Spleen (tissue), 11 donors: ENCODE measurements at regions not wholly inside any gene's neighbourhood (a gene's known extent, or its start where the extent isn't known, plus 50 kb on each side); places are given as distances from the start of the nearest gene placed in this dataset.

Source experiments
- DNase-seq: peaks from one replicate; pipeline ENCODE4 v3.0.0-alpha.2; 2020
- H3K27ac ChIP-seq, 8 donors: fragments of 200-600 bp; sonication (generic) in 7 of 8; 1 replicate in 4 of 8; 2 replicates in 4 of 8; pipeline versions ENCODE4 v1.5.0 to v1.8.0; 2016 to 2021; ENCODE audit warnings: inconsistent platforms in 4 of 8, mild to moderate bottlenecking in 4 of 8, moderate library complexity in 1 of 8
- H3K27me3 ChIP-seq, 7 donors: fragments of 200-600 bp; sonication (generic) in 6 of 7; replicated peaks in 1 of 7; 1 replicate in 4 of 7; 2 replicates in 3 of 7; pipeline versions ENCODE4 v1.5.0 to v1.8.0; 2016 to 2021; ENCODE audit warnings: inconsistent platforms in 3 of 7, mild to moderate bottlenecking in 1 of 7
- H3K36me3 ChIP-seq, 6 donors: fragments of 200-600 bp; sonication (generic) in 5 of 6; 1 replicate in 4 of 6; 2 replicates in 2 of 6; pipeline versions ENCODE4 v1.5.0 to v1.8.0; 2016 to 2021; ENCODE audit warnings: inconsistent platforms in 2 of 6
- H3K4me1 ChIP-seq, 6 donors: fragments of 200-600 bp; sonication (generic) in 5 of 6; 1 replicate in 3 of 6; 2 replicates in 3 of 6; pipeline versions ENCODE4 v1.5.0 to v1.8.0; 2016 to 2021; ENCODE audit warnings: inconsistent platforms in 3 of 6
- H3K4me3 ChIP-seq, 8 donors: fragments of 200-600 bp; sonication (generic) in 7 of 8; 1 replicate in 4 of 8; 2 replicates in 4 of 8; pipeline versions ENCODE4 v1.5.0 to v1.8.0; 2016 to 2021; ENCODE audit warnings: inconsistent platforms in 4 of 8, mild to moderate bottlenecking in 4 of 8, moderate library complexity in 2 of 8
- H3K9me3 ChIP-seq, 8 donors: fragments of 200-600 bp; sonication (generic) in 7 of 8; 1 replicate in 4 of 8; 2 replicates in 4 of 8; pipeline versions ENCODE4 v1.5.0 to v1.8.0; 2016 to 2021; ENCODE audit warnings: inconsistent platforms in 4 of 8
- POLR2A ChIP-seq, 3 donors: fragments of 450-650 bp; IDR thresholded peaks; one replicate each; pipeline ENCODE4 v1.5.1; 2017; ENCODE audit warnings: antibody characterized with exemption in 3 of 3, mild to moderate bottlenecking in 1 of 3
- POLR2AphosphoS5 ChIP-seq, 3 donors: sonication (generic); formaldehyde crosslinking; IDR thresholded peaks; one replicate each; pipeline ENCODE4 v1.5.1; 2017; ENCODE audit warnings: antibody characterized with exemption in 3 of 3
- WGBS, 5 donors: extraction: QIAGEN DNeasy Blood & Tissue Kit in 3 of 5; methylation state at CpG; one replicate each; pipeline versions ENCODE4 v1.1.5 to v1.1.7; 2013 to 2018; 5-methylcytosine and 5-hydroxymethylcytosine counted together
- intact Hi-C: fragments of 100-400 bp; cut with DNase I; formaldehyde crosslinking; loops from one replicate; pipeline ENCODE4 v1.15.0; 2023; ENCODE audit warnings: low total_unique reads
- TF ChIP-seq, protein P1 (sequence below), 11 experiments: fragments of 200-600 bp in 7 of 11; fragments of 450-650 bp in 4 of 11; sonication (generic) in 4 of 11; IDR thresholded peaks in 8 of 11; conservative IDR thresholded peaks in 3 of 11; 1 replicate in 7 of 11; 2 replicates in 4 of 11; pipeline versions ENCODE4 v1.4.0 to v1.8.0; 2016 to 2021; ENCODE audit warnings: antibody characterized with exemption in 11 of 11, inconsistent platforms in 4 of 11, mild to moderate bottlenecking in 1 of 11
- donor health status: healthy with polysubstance abuse.
- donor health status: DM: no; HTN: no; CAD: no; lungs with moderate emphysema.
- donor health status: DM: no; HTN: no; CAD: no.
- donor health status: Bipolar disorder and iron deficiency.
- donor health status: healthy.
- donor health status: DM: no; HTN: no; CAD: no.
- donor health status: DM: yes; HTN: yes; CAD: no.

DNA sequence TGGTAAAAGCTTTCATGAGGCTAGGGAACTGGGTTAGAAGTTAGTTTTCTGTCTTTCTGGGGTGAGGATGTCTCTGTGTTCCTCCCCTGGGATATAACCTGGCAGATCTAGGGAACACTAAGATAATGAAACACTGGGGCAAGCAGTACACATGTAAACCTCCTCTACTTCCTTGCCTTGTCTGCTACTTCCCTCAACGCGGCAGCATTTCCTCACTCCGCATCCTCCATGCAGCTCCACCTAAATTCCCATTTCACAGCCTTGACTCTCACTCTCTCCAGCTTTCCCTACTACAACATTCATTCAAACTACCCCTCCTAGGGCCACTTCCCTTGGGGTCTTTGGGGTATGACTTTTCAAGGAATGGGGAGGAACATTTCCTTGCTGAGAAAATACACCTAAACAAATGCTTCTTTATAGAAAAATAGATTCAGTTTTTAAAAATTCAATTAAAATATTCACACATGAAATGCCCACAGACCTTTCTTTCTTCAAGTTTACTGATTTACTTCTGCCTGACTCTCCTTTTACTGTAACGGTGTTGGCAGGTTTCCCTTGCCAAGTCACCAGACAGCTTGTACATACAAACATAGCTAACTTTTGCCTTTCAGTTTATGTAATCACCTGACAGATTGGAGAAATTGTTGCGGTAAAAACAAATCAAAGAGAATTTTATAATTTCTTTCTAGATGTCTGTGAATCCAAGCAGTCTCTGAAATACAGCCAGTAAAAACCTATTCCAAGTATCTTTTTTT lies 90.1 kb downstream of the TNFSF18 start:
- Histone ChIP-seq H3K9me3 (peaks cover 0 to 4% (median 0%) of the 10 kb centered on the region in 8 donors), H3K4me3 (no peak overlapping the region), H3K4me1 (no peaks in the 10 kb centered on the region), H3K27me3 (no peaks in the 10 kb centered on the region), H3K36me3 (no peaks in the 10 kb centered on the region), H3K27ac (no peak overlapping the region)
- WGBS, 5 donors, result 55 to 74% (median 63%) methylated on average over 5 of the region's 5 CpGs
- DNase-seq, result no peak
- intact Hi-C loops, result no loop called here
- TF ChIP-seq, protein P1, sequence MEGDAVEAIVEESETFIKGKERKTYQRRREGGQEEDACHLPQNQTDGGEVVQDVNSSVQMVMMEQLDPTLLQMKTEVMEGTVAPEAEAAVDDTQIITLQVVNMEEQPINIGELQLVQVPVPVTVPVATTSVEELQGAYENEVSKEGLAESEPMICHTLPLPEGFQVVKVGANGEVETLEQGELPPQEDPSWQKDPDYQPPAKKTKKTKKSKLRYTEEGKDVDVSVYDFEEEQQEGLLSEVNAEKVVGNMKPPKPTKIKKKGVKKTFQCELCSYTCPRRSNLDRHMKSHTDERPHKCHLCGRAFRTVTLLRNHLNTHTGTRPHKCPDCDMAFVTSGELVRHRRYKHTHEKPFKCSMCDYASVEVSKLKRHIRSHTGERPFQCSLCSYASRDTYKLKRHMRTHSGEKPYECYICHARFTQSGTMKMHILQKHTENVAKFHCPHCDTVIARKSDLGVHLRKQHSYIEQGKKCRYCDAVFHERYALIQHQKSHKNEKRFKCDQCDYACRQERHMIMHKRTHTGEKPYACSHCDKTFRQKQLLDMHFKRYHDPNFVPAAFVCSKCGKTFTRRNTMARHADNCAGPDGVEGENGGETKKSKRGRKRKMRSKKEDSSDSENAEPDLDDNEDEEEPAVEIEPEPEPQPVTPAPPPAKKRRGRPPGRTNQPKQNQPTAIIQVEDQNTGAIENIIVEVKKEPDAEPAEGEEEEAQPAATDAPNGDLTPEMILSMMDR (IDR thresholded peaks at IDR 0.05 in 8 of 11, conservative IDR thresholded peaks at IDR 0.05 in 3 of 11), result no peak
- no peak for TF ChIP-seq POLR2A (IDR thresholded peaks at IDR 0.05)
- TF ChIP-seq POLR2AphosphoS5 (IDR thresholded peaks at IDR 0.05), result no peak

GRCh38 chr1:172964864-172965263 lies 85.9 kb downstream of the TNFSF18 start:
- TF ChIP-seq POLR2AphosphoS5 (IDR thresholded peaks at IDR 0.05), result no peak
- TF ChIP-seq, protein P1 (IDR thresholded peaks at IDR 0.05 in 8 of 11, conservative IDR thresholded peaks at IDR 0.05 in 3 of 11), result no peak
- TF ChIP-seq POLR2A (IDR thresholded peaks at IDR 0.05), result no peak
- no peak overlapping the region for H3K4me3 ChIP-seq
- H3K4me1 ChIP-seq, result no peaks in the 10 kb centered on the region
- DNase-seq, result no peak
- peaks cover 0 to 4% (median 0%) of the 10 kb centered on the region in 8 donors for H3K9me3 ChIP-seq
- 93 to 100% (median 95%) methylated on average over 1 of the region's 1 CpG for WGBS, 5 donors
- intact Hi-C loops, result no loop called here
- H3K27ac ChIP-seq, result no peak overlapping the region
- H3K36me3 ChIP-seq, result no peaks in the 10 kb centered on the region
- H3K27me3 ChIP-seq, result no peaks in the 10 kb centered on the region

DNA sequence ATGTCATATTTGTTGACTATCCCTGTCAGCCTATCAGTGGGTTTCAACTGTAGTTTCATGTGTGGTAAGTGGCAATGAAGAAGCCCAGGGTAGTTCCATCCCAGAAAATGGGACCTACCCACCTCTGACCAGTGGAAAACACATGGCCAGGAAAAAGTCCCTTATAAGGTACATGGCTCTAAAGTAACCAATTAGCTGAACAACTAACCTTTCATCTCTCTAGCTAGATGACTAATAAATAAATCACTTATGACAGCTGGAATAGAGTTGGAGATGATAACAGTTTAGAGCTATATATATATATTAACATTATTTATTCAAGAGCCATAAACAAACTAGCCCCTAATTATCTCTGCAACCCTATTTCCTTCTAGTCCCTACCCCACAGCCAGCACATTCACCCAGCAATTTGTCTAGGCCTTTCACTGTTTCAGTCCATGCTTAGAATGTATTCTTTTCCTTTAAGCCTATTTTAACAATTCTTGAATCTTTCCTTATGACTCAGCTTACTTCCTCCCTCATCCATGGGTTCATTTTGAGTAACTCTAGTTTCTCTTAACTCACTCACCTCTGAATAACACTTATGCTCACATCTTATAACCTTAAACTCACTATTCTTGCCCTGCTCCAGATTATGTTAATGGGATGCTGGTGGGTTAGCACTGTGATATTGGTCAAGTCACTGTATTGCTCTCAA lies 83.7 kb downstream of the TNFSF18 start:
- intact Hi-C loops, result no loop called here
- Histone ChIP-seq H3K9me3 (peaks cover 0 to 4% (median 0%) of the 10 kb centered on the region in 8 donors), H3K4me3 (no peak overlapping the region), H3K27ac (no peak overlapping the region), H3K4me1 (no peaks in the 10 kb centered on the region), H3K36me3 (no peaks in the 10 kb centered on the region), H3K27me3 (no peaks in the 10 kb centered on the region)
- TF ChIP-seq POLR2AphosphoS5 (IDR thresholded peaks at IDR 0.05), result no peak
- TF ChIP-seq POLR2A (IDR thresholded peaks at IDR 0.05), result no peak
- TF ChIP-seq, protein P1 (IDR thresholded peaks at IDR 0.05 in 8 of 11, conservative IDR thresholded peaks at IDR 0.05 in 3 of 11), result no peak
- no peak for DNase-seq

DNA sequence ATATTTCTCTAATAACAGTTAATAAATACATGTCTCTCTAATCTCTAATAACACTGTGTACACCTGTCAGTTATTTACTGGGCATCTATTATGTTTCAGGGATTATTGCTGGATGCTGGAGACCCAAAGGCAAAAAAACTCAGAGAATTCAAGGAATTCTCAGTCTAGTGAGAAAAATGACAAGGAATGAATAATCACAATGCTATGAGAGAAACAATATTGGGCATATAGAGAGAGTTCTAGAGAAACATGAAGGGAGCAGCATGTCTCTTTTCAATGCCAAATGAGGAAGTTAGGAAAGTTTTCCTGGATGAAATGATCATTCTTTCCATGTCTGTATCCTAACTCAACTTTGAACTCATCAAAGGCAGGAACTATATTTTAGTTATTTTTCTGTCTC lies 82.8 kb downstream of the TNFSF18 start:
- Histone ChIP-seq H3K9me3 (no peaks in the 10 kb centered on the region), H3K4me1 (no peaks in the 10 kb centered on the region), H3K4me3 (no peak overlapping the region), H3K36me3 (no peaks in the 10 kb centered on the region), H3K27ac (no peak overlapping the region), H3K27me3 (no peaks in the 10 kb centered on the region)
- TF ChIP-seq POLR2AphosphoS5 (IDR thresholded peaks at IDR 0.05), result no peak
- no peak for TF ChIP-seq POLR2A (IDR thresholded peaks at IDR 0.05)
- TF ChIP-seq, protein P1 (IDR thresholded peaks at IDR 0.05 in 8 of 11, conservative IDR thresholded peaks at IDR 0.05 in 3 of 11), result no peak
- intact Hi-C loops, result no loop called here
- DNase-seq, result no peak
